ENCODE measurements at regions not wholly inside any gene's neighbourhood (a gene's known extent, or its start where the extent isn't known, plus 50 kb on each side); places are given as distances from the start of the nearest gene placed in this dataset.
"Not testable (repeated sequence)": the region's sequence is repeated elsewhere in the genome, so short reads cannot be mapped to it uniquely, and the experiment has no call there.

DNA sequence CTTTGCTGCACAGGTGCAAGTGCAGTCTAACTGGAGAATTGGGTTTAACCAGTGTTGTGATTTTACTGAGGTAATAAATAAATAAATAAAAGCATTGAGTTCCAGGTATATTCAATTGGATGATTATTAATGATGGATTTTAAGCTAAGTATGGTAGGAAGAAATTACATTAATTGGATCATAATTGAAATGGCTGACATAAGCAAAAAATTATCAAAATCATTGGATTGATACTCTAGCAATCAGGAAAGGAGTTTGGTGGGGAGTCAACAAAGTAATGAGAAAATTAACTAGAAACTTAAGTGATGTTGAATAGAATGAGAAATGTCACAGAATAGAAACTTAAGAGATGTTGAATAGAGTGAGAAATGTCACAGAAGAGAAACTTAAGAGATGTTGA is 981.9 kb downstream of the SI start:
- DNase-seq (ENCODE audit: low spot score) = no peak

DNA sequence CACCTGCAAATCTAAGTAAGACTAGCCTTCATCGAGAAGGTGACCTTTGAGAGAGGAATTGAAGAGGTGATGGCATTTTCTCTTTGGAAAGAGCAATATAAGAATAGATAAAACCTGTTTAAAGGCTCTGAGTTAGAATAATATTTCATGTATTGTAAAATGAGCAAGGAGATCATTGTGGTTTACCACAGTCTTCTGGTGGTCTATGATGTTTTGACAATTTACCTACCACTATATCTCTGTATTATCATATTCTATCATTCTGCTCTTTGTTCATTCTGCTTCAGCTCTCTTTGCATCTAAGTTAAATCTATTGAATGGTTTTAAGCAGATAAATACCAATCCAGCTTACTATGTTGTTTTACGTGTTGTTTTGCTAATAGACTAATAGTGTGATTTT is 982.3 kb downstream of the SI start:
- no peak for DNase-seq (ENCODE audit: low spot score)

DNA sequence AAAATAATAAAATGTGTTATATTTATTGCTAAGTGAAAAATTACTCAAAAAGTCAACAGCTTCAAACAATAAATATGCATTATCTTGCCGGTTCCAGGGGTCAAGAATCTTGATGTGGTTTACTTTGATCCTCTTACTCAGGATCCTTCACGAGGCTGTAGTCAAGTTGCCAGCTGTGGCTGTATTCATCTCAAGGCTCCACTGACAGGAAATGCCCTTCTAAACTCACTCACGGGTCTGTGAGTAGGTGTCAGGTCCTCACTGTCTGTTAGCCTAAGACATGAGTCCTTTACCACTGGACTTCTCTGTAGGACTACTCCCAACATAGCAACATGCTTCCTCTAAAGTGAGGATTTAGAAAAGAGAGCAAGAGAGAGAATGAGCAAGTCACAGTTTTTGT is 983.0 kb downstream of the SI start:
- no peak for DNase-seq (ENCODE audit: low spot score)

DNA sequence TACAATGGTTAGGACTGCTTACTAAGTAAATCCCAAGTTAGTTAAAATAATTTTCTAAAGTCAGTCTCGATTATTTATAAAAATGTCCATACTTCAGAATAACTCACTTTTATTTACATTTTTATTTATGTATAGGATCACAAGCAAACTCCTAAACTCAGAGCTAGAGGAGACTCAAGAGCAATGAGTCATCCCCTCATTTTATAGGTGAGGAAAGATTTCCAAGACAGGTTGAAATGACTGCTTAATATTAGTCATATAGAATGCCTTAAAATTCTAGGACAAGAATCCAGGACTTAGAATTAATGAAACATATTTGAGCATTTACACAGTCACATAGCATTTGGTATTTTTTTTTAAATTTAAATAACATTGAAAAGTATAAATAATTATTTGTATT is 983.8 kb downstream of the SI start:
- no peak for DNase-seq (ENCODE audit: low spot score)

DNA sequence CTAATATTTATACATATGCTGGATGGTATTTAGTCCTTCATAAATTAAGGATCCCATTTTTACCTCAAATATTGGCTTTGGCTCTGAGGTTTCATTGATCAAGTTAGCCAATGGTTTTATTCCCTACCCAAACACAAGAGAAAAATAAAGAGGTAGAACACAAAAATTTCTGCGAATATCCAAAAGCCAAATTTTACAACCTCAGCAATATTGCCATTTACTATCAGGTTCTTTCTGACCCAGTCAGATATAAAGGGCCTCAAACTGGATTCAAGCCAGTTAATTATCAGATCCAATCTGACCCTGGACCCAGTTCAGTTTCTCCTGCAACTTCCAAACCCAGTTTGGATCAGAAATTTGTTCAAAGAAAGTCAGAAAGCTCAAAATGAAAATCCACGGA is 998.1 kb downstream of the SI start:
- DNase-seq (ENCODE audit: low spot score) = no peak

DNA sequence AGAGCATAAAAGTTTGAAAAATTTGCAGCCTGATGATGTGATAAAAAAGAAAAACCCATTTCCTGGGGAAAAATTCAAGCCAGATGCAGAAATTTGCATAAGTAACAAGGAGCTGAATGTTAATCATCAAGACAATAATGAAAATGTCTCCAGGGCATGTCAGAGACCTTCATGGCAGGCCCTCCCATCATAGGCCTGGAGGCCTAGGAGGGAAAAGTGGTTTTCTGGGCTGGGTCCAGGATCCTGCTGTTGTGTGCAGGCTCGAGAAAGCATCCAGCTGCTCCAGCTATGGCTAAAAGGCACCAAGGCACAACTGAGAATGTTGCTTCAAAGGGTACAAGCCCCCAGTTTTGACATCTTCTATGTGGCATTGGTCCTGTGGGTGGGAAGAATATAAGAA is 1014.0 kb downstream of the SI start:
- no peak for DNase-seq (ENCODE audit: low spot score)

DNA sequence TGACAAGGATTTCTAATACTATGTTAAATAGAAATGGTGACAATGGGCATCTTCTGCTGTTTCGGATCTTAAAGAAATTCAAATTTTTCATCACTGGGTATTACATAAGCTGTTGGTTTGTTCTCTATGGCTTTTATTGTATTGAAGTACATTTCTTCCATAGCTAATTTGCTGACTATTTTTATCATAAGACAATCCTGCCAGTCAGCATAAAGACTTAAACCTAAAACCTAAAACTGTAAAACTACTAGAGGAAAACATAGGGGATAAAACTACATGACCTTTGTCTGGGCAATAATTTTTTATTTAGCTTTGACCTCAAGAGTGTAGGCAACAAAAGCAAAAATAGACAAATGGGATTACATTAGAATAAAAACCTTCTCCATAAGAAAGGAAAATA is 1017.4 kb downstream of the SI start:
- no peak for DNase-seq (ENCODE audit: low spot score)

DNA sequence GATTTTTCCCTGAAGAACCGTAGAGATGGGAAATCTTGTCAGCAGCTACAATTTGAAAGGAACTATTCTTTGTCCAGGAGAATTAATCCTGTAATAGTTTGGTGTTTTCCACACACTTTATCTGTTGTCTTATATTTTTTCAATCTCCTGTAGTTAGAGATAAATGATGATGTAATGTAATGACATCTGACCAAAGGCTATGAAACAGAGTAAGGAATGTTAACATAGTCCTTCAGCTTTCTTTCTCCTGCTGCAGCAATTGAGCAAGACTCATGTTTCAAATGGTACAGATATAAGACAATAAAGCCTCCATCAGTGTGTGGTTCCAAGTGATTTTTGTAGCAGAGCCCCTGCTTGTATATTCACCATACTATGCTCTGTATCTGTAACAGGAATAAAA is 1028.4 kb downstream of the SI start:
- no peak for DNase-seq (ENCODE audit: low spot score)

DNA sequence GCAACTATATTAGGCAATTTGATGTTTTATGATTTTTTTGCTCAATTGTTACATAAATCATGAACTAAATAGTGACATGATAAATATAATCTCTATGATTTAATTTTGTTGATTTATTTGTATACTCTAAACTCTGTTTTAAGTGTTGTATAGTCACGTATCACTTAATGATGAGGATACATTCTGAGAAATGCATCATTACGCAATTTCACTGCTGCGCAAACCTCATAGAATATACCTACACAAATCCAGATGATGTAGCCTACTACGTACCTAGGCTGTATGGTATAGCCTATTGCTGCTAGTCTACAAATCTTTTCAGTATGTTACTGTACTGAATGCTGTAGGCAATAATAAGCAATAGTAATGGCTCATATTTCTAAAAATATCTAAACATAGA is 1029.8 kb downstream of the SI start:
- DNase-seq (ENCODE audit: low spot score) = no peak

DNA sequence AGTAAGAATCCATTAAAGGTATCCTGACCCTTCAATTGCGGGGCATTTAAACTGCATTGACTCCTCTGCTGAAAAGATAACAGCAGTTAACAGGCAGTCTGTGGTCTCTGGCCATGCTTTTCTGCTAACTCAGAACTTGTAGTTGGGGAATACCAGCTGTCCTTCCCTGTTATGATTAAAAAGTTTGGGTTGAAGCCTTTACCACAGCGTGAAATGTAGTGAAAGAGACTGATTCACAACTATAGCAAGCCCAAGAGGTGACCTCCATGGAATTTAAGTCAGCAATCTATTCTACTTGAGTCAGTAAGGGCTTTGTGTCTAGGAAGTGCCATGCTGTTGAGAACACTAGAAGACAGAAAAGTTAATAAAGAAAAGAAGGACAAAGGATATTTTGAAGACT is 1037.3 kb downstream of the SI start:
- DNase-seq (ENCODE audit: low spot score) = no peak

DNA sequence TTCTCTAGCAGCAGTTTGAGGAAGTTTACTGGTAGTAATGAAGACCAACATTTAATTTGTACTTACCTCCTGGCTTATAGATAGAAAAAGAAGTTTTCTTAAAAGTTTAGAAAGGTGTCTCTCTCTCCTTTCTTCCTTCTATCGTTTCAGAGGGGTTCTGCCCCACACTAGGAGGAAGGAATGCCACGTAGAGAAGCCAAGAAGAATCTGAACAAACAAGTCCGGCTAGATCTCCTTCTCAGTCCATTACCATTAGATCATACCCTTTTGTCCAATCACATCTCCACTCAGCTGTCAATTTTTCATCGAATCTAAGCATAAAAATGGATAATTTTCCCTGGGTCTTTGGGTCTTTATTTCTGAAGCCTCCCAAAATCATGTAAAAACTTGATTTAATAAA is 1048.1 kb downstream of the SI start:
- no peak for DNase-seq (ENCODE audit: low spot score)

DNA sequence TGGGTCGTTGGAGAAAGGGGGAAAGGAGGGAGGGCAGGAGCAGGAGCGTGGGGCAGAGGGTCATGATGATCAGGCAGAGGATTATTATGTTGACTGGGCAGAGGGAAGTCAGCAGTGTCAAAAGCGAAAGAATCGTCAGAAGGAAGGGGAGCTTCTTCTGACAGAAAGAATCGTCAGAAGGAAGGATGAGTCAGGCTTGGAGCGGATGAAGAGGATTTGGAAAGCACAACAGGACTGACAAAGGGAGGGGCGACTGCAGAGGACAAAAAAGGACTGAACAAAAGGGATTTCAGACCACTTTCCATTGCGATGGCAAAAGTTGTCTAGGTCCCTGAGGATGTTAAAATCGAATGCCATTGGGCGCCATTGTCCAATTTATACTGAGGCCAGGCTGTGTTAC is 1053.5 kb downstream of the SI start:
- DNase-seq (ENCODE audit: low spot score) = no peak

DNA sequence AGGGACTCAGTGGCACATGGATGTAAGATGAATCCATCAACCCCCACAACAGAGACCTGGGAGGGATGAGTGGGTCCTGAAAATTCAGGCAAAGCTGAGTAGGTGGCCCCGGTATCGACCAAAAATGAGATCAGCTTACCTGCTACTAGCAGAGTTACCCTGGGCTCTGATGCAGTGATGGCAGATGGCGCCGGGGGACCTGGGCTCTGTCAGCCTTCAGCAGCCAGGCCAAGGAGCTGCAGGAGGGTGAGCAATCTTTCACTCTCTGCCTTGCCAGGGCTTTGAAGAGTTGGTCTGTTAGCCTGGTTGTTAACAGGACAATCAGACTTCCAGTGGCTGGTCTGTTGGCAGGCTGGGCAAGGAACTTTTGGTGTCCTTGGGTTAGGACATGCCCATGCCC is 1054.8 kb downstream of the SI start:
- no peak for DNase-seq (ENCODE audit: low spot score)

DNA sequence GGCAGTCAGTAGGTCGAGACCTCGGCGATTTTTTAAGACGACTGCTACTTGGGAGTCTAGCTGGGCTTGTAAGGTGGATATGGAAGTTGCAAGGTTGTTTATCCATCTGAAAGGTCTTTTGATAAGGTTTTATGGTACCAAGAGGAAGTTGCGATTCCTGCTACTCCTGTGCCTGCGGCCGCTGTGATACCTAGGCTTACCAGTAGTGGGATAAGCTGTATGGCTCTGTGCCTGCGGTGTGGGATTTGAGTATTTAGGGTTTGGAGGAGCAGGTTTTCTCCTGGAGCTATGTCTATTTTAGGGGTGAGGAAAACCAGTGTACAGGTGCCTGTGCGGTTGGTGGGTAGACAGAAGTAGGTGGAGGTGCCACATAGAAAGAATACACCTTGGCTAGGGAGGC is 1059.8 kb downstream of the SI start:
- DNase-seq (ENCODE audit: low spot score) = no peak

DNA sequence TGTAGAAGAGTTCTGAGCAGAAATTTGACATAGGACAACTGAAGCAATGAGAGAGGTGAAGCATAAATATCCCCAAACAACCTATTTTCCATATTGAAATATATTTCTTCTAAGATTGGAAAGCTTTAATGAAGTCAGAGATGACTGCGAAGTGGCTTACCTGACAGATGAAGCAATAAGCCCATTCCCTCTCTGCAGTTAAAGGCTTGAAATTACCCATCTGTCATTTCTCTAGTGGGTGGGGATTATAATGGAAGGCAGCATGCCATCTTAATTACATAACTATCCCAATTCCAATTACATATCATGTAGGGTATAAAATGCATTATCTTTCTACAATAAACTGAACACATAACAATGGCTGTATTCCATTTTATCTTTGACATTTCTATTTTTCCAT is 1070.5 kb downstream of the SI start:
- no peak for DNase-seq (ENCODE audit: low spot score)

DNA sequence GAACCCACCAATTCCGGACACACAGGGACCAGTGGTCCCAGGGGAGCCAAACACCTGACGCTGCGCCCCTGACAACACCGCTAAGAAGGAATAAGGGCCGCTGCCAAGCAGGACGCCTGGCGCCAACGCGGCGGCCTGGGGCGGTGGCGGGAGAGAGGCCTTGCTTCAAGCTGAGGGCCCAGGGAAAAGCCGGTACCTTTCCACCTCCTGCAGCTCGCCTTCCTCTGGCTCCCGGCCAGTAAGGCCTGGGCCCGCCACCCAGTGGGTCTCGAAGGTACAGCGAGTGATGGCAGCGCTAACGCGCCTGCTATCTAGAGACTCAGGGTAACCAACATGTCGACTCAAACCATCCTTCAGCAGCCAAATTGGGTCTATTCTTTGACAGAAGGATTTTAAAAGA is 1074.1 kb downstream of the SI start:
- no peak for DNase-seq (ENCODE audit: low spot score)

DNA sequence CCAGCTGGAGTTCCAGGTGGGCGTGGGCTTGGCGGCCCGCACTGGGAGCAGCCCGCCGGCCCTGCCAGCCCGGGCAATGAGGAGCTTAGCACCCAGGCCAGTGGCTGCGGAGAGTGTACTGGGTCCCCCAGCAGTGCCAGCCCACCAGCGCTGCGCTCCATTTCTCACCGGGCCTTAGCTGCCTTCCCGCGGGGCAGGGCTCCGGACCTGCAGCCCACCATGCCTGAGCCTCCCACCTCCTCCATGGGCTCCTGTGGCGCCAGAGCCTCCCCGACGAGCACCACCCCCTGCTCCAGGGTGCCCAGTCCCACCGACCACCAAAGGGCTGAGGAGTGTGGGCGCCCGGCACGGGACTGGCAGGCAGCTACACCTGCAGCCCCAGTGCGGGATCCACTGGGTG is 1075.3 kb downstream of the SI start:
- not testable (repeated sequence) for DNase-seq (ENCODE audit: low spot score)

DNA sequence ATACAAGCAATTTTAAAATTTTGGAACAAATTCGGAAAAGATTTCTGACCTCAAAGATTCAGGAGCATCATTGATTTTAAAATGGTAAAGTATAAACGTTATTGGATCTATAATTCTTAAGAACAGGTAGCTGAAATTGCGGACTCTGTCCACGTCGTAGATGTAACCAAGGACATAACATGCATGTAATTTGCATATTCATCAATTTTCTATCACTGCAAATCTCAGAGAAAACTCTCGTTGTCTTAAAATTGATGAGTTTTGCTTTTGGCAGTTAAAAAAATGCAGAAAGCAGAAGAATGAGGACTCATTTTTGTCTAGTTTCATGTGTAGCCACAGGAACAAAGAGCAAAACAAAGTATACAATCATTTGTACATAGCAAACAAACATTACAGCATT is 1094.4 kb downstream of the SI start:
- DNase-seq (ENCODE audit: low spot score) = no peak

DNA sequence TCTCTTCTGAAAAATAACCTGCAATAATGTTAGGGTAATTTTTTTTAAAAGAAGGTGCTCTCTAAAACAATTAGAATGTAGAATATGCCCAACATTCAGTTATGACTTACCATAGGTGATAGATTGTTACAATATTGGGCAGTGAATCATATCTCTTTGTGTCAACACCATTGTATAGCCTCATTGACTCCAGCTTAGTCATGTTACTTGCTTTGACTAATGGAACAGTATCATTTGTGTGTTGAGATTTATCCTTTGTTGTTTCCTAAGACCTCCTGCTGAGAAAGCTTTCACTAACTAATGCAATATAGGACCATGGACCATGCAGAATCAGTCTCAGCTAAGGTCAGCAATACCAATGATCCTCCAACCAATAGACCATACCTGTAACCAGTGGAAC is 1106.4 kb downstream of the SI start:
- no peak for DNase-seq (ENCODE audit: low spot score)

DNA sequence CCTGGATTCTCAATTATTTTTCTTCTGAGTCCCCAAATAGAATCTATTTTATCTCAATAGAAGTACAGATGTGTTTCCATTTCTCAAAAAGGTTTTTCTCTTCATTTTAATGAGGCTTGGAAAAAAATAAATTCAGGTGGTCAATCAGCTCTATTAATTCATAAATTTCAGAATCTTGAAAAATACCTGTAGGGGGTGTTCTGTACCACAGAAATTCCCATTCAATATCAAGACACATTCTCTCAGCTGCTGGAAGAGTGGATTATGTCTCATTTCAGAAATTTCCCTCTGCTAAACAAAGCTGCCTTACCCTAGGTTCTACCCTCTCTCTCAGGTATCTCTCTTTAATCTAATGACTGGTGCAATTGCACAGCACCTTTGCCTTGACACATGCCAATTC is 1121.2 kb downstream of the SI start:
- no peak for DNase-seq (ENCODE audit: low spot score)

DNA sequence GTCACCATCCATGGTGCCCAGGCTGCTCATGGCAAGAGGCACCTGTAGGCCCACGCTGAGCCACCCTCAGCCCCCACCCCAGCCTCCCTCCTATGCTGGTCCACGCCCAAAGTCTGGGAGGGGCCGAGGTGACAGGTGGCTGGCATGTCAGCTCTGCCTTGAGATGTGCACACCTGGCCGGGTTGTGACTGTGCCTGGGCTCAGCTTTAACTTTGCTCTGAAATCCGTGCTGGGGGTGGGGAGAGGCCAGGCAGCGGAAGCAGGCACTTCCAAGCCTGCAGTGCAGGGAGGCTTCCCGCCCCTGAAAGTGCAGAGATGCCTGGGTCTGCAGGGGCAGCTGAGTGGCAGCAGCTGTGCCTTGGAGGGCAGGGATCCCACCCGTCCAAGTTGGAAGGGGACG is 1124.8 kb downstream of the SI start:
- DNase-seq (ENCODE audit: low spot score) = no peak

DNA sequence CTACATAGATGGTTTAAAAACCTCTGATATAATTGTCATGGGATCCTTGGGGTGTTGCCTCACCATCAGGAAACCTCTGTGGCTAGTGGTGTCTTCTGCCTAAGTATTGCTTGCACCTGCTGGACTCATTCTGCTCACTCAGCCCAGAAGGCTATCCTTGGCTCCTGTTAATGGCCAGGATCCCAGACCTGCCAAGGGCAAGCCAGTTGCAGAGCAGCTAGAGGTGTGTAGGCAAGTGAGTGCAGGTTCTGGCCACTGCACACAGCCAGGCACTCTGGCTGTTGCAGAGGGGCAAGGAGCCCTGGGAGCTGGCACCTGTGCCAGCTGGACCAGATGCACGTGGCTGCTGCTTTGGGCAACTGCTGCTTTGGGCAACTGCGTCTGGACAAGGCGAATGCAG is 1125.8 kb downstream of the SI start:
- DNase-seq (ENCODE audit: low spot score) = no peak

DNA sequence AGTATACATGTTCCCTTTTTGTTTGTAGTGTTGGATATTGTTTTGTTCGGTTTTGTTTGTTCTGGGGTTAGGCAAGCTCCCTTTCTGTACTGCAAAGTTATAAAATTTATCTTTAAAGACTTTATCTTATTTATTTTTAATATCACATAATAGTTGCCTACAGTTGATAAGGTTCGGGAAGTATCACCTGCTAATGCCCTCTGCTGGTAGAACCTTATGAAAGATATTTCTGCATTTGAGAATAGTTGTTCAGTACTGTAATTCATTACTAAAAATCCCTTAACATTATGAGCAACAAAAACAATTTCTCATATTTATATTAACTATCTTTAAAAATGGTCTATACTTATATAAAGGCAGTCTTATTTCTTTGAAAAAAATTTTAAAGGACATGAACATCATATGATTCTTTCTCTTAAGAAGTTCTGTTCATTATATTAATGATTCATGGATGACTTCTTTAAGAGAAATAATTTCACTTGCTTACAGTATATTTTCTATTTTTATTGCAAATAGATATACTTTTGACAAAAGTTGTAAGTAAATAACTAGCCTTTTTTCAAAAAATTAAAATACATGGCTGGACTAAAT is 1126.8 kb downstream of the SI start:
- no peak for DNase-seq (ENCODE audit: low spot score)

DNA sequence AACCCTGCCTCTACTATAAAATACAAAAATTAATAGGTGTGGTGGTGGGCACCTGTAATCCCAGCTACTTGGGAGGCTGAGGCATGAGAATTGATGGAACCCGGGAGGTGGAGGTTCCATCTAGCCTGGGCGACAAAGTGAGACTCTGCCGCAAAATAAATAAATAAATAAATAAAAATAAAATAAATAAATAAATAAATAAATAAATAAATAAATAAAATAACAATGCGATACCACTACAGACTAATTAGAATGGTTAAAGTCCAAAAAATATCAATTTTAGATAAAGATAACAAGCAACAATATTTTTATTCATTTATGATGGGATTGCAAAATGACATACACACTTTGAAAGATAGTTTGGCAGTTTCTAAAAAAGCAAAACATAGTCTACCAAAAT is 1131.5 kb downstream of the SI start:
- DNase-seq (ENCODE audit: low spot score) = no peak

DNA sequence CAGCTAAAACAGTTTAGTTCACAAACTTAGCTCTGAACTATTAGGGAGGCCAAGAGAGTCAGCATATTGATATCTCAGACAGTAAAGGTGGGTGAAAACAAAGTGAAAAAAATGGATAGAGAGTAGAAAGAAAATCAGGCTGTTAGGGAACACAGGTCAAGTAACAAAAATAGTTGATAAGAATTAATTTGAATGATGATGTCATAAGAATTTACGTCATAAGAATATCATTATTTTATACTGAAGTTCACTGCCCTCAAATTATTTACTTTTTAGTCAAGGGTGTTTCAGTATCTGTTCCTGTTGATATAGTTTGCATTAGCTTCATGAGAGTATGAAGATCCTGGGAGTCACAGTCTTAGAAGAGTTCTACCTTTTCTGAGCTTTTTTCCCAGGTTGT is 1134.6 kb downstream of the SI start:
- no peak for DNase-seq (ENCODE audit: low spot score)
